HG03439 (cell line): ENCODE measurements at regions not wholly inside any gene's neighbourhood (a gene's known extent, or its start where the extent isn't known, plus 50 kb on each side); places are given as distances from the start of the nearest gene placed in this dataset.
"Not testable (repeated sequence)": the region's sequence is repeated elsewhere in the genome, so short reads cannot be mapped to it uniquely, and the experiment has no call there.

Experiments
- ATAC-seq: cut with Tn5 transposase; IDR thresholded peaks from one replicate; pipeline ENCODE4 v1.9.1; 2021; ENCODE audit warnings: mild to moderate bottlenecking, moderate library complexity; ENCODE audit not compliant: unreplicated experiment

GRCh38 chr14:71752111-71752738 lies 180.0 kb upstream of the RGS6 start:
- ATAC-seq, result no peak

- ATAC-seq, result no peak
Observed at GRCh38 chr14:71753126-71753830, 179.0 kb upstream of the RGS6 start.

GRCh38 chr14:71753976-71754375 lies 178.3 kb upstream of the RGS6 start:
- no peak for ATAC-seq

GRCh38 chr14:71754422-71755095 lies 177.7 kb upstream of the RGS6 start:
- no peak for ATAC-seq

GRCh38 chr14:71758229-71758951 lies 173.8 kb upstream of the RGS6 start:
- ATAC-seq, result no peak

- no peak for ATAC-seq
Observed at GRCh38 chr14:71762575-71762974, 169.7 kb upstream of the RGS6 start.

GRCh38 chr14:71764701-71765382 lies 167.4 kb upstream of the RGS6 start:
- ATAC-seq, result no peak

- ATAC-seq, result no peak
Observed at GRCh38 chr14:71765505-71765904, 166.7 kb upstream of the RGS6 start.

- ATAC-seq, result no peak
Observed at GRCh38 chr14:71770431-71770830, 161.8 kb upstream of the RGS6 start.

- not testable (repeated sequence) for ATAC-seq
Observed at GRCh38 chr14:71771421-71771820, 160.8 kb upstream of the RGS6 start.

GRCh38 chr14:71771996-71772395 lies 160.2 kb upstream of the RGS6 start:
- not testable (repeated sequence) for ATAC-seq

- ATAC-seq, result no peak
Observed at GRCh38 chr14:71773898-71774481, 158.2 kb upstream of the RGS6 start.

GRCh38 chr14:71776471-71777360 lies 155.5 kb upstream of the RGS6 start:
- ATAC-seq, result no peak

- ATAC-seq, result no peak
Observed at GRCh38 chr14:71780075-71780474, 152.2 kb upstream of the RGS6 start.

GRCh38 chr14:71780822-71781221 lies 151.4 kb upstream of the RGS6 start:
- no peak for ATAC-seq

GRCh38 chr14:71783088-71783487 lies 149.1 kb upstream of the RGS6 start:
- no peak for ATAC-seq

GRCh38 chr14:71783786-71784185 lies 148.4 kb upstream of the RGS6 start:
- ATAC-seq, result no peak

- no peak for ATAC-seq
Observed at GRCh38 chr14:71789005-71789404, 143.2 kb upstream of the RGS6 start.

GRCh38 chr14:71799841-71800240 lies 132.4 kb upstream of the RGS6 start:
- no peak for ATAC-seq

GRCh38 chr14:71800878-71801277 lies 131.4 kb upstream of the RGS6 start:
- ATAC-seq, result no peak
